ENCODE measurements at regions not wholly inside any gene's neighbourhood (a gene's known extent, or its start where the extent isn't known, plus 50 kb on each side); places are given as distances from the start of the nearest gene placed in this dataset.

GRCh38 chr1:5286244-5286643 lies 631.8 kb downstream of the AJAP1 start:
- Histone ChIP-seq H3K36me3 (ENCODE audit: control insufficient read depth in 4 of 4, insufficient read depth in 3 of 4, low read depth in 1 of 4, low read length in 3 of 4) (no peaks in the 10 kb centered on the region), H3K4me3 (ENCODE audit: low read depth in 1 of 3, low read length in 3 of 3) (no peak overlapping the region), H3K4me1 (ENCODE audit: control insufficient read depth in 4 of 4, insufficient read depth in 4 of 4, low read length in 3 of 4) (no peaks in the 10 kb centered on the region), H3K9ac (ENCODE audit: low read depth in 1 of 2, low read length in 2 of 2) (no peak overlapping the region), H3K27ac (ENCODE audit: low read depth in 1 of 2, low read length in 2 of 2) (no peak overlapping the region), H3K27me3 (ENCODE audit: control insufficient read depth in 4 of 4, insufficient read depth in 4 of 4, low read length in 3 of 4) (peaks cover 0 to 3% (median 0%) of the 10 kb centered on the region in 4 donors), H3K9me3 (ENCODE audit: control insufficient read depth in 4 of 4, low read length in 3 of 4) (peaks cover 0 to 3% (median 2%) of the 10 kb centered on the region in 4 donors)
- WGBS, result 42% methylated on average over 2 of the region's 2 CpGs
- DNase-seq (ENCODE audit: low spot score), result no peak
- TF ChIP-seq JUND (IDR thresholded peaks at IDR 0.05) (no peak), SP1 (IDR thresholded peaks at IDR 0.05) (no peak), ATF3 (IDR thresholded peaks at IDR 0.05) (no peak), YY1 (IDR thresholded peaks at IDR 0.05) (no peak), RAD21 (IDR thresholded peaks at IDR 0.05) (no peak), EGR1 (IDR thresholded peaks at IDR 0.05; ENCODE audit: low read depth in 2 of 2) (no peak), NR2F2 (IDR thresholded peaks at IDR 0.05) (no peak), HNF4A (conservative IDR thresholded peaks at IDR 0.05) (no peak), HNF4G (IDR thresholded peaks at IDR 0.05) (no peak)
- TF ChIP-seq, protein P1, sequence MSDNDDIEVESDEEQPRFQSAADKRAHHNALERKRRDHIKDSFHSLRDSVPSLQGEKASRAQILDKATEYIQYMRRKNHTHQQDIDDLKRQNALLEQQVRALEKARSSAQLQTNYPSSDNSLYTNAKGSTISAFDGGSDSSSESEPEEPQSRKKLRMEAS (IDR thresholded peaks at IDR 0.05), result no peak
- TF ChIP-seq, protein P2, sequence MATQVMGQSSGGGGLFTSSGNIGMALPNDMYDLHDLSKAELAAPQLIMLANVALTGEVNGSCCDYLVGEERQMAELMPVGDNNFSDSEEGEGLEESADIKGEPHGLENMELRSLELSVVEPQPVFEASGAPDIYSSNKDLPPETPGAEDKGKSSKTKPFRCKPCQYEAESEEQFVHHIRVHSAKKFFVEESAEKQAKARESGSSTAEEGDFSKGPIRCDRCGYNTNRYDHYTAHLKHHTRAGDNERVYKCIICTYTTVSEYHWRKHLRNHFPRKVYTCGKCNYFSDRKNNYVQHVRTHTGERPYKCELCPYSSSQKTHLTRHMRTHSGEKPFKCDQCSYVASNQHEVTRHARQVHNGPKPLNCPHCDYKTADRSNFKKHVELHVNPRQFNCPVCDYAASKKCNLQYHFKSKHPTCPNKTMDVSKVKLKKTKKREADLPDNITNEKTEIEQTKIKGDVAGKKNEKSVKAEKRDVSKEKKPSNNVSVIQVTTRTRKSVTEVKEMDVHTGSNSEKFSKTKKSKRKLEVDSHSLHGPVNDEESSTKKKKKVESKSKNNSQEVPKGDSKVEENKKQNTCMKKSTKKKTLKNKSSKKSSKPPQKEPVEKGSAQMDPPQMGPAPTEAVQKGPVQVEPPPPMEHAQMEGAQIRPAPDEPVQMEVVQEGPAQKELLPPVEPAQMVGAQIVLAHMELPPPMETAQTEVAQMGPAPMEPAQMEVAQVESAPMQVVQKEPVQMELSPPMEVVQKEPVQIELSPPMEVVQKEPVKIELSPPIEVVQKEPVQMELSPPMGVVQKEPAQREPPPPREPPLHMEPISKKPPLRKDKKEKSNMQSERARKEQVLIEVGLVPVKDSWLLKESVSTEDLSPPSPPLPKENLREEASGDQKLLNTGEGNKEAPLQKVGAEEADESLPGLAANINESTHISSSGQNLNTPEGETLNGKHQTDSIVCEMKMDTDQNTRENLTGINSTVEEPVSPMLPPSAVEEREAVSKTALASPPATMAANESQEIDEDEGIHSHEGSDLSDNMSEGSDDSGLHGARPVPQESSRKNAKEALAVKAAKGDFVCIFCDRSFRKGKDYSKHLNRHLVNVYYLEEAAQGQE (IDR thresholded peaks at IDR 0.05), result no peak
- TF ChIP-seq, protein P3, sequence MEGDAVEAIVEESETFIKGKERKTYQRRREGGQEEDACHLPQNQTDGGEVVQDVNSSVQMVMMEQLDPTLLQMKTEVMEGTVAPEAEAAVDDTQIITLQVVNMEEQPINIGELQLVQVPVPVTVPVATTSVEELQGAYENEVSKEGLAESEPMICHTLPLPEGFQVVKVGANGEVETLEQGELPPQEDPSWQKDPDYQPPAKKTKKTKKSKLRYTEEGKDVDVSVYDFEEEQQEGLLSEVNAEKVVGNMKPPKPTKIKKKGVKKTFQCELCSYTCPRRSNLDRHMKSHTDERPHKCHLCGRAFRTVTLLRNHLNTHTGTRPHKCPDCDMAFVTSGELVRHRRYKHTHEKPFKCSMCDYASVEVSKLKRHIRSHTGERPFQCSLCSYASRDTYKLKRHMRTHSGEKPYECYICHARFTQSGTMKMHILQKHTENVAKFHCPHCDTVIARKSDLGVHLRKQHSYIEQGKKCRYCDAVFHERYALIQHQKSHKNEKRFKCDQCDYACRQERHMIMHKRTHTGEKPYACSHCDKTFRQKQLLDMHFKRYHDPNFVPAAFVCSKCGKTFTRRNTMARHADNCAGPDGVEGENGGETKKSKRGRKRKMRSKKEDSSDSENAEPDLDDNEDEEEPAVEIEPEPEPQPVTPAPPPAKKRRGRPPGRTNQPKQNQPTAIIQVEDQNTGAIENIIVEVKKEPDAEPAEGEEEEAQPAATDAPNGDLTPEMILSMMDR (IDR thresholded peaks at IDR 0.05; ENCODE audit: low read depth, low read length, missing input control), result no peak
- TF ChIP-seq, protein P4, sequence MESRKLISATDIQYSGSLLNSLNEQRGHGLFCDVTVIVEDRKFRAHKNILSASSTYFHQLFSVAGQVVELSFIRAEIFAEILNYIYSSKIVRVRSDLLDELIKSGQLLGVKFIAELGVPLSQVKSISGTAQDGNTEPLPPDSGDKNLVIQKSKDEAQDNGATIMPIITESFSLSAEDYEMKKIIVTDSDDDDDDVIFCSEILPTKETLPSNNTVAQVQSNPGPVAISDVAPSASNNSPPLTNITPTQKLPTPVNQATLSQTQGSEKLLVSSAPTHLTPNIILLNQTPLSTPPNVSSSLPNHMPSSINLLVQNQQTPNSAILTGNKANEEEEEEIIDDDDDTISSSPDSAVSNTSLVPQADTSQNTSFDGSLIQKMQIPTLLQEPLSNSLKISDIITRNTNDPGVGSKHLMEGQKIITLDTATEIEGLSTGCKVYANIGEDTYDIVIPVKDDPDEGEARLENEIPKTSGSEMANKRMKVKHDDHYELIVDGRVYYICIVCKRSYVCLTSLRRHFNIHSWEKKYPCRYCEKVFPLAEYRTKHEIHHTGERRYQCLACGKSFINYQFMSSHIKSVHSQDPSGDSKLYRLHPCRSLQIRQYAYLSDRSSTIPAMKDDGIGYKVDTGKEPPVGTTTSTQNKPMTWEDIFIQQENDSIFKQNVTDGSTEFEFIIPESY (IDR thresholded peaks at IDR 0.05), result no peak

- 59% methylated on average over 5 of the region's 5 CpGs for WGBS
Measured at GRCh38 chr1:5274527-5274926, 620.1 kb downstream of the AJAP1 start.

More at GRCh38 chr1:5274527-5274926, 620.1 kb downstream of the AJAP1 start:
- H3K9me3 ChIP-seq (ENCODE audit: control insufficient read depth in 4 of 4, low read length in 3 of 4), result peaks cover 0 to 2% (median 0%) of the 10 kb centered on the region in 4 donors
- TF ChIP-seq EGR1 (IDR thresholded peaks at IDR 0.05; ENCODE audit: low read depth in 2 of 2) (no peak), FOXA2 (IDR thresholded peaks at IDR 0.05) (no peak)
- TF ChIP-seq, protein P4 (IDR thresholded peaks at IDR 0.05), result no peak
- H3K27ac ChIP-seq (ENCODE audit: low read depth in 1 of 2, low read length in 2 of 2), result no peak overlapping the region
- no peaks in the 10 kb centered on the region for H3K36me3 ChIP-seq (ENCODE audit: control insufficient read depth in 4 of 4, insufficient read depth in 3 of 4, low read depth in 1 of 4, low read length in 3 of 4)
- DNase-seq (ENCODE audit: low spot score), result no peak
- H3K27me3 ChIP-seq (ENCODE audit: control insufficient read depth in 4 of 4, insufficient read depth in 4 of 4, low read length in 3 of 4), result no peaks in the 10 kb centered on the region
- no peaks in the 10 kb centered on the region for H3K4me1 ChIP-seq (ENCODE audit: control insufficient read depth in 4 of 4, insufficient read depth in 4 of 4, low read length in 3 of 4)
- no peak overlapping the region for H3K9ac ChIP-seq (ENCODE audit: low read depth in 1 of 2, low read length in 2 of 2)
- no peak overlapping the region for H3K4me3 ChIP-seq (ENCODE audit: low read depth in 1 of 3, low read length in 3 of 3)
